HEK293 (cell line): ENCODE measurements at regions not wholly inside any gene's neighbourhood (a gene's known extent, or its start where the extent isn't known, plus 50 kb on each side); places are given as distances from the start of the nearest gene placed in this dataset.
A peak's percentile ranks its signal among the peaks of the same experiment; 100 is the strongest.

Source experiments
- CTCF ChIA-PET: fragments of 350-600 bp; formaldehyde crosslinking; extraction: SDS; loops from one replicate; lab custom pipeline; 2021; ENCODE audit warnings: antibody characterized with exemption; lab: Yijun Ruan, JAX
- POLR2A ChIA-PET: fragments of 300-600 bp; formaldehyde crosslinking; extraction: SDS; loops from one replicate; lab custom pipeline; 2020; ENCODE audit warnings: antibody characterized with exemption, inconsistent platforms; lab: Yijun Ruan, JAX
- H3K27ac ChIP-seq: fragments of 200-500 bp; sonication (Bioruptor generic); 2 replicates; pipeline ENCODE4 v1.5.1; 2014; ENCODE audit warnings: low read depth, low read length, control low read depth, inconsistent platforms; ENCODE audit errors: extremely low read depth
- H3K36me3 ChIP-seq, 2 experiments: fragments of 200-500 bp in 1 of 2; sonication (Bioruptor generic) in 1 of 2; 1 replicate in 1 of 2; 2 replicates in 1 of 2; pipeline ENCODE4 v1.5.1; 2014 to 2017; ENCODE audit warnings: inconsistent platforms in 2 of 2, low read length in 2 of 2; ENCODE audit not compliant: control insufficient read depth in 2 of 2, insufficient read depth in 1 of 2
- H3K4me1 ChIP-seq: fragments of 200-500 bp; sonication (Bioruptor generic); 2 replicates; pipeline ENCODE4 v1.5.1; 2014; ENCODE audit warnings: mild to moderate bottlenecking, low read length, inconsistent platforms; ENCODE audit not compliant: control insufficient read depth, insufficient read depth
- H3K4me3 ChIP-seq: 2 replicates; pipeline ENCODE4 v1.5.1; 2011; ENCODE audit warnings: low read depth, mild to moderate bottlenecking, control low read depth, low read length, moderate library complexity
- H3K9me3 ChIP-seq: fragments of 200-500 bp; sonication (Bioruptor generic); 2 replicates; pipeline ENCODE4 v1.5.1; 2014; ENCODE audit warnings: low read depth, low read length, inconsistent platforms; ENCODE audit not compliant: control insufficient read depth, insufficient read depth
- ATF2 ChIP-seq: fragments of 450-650 bp; formaldehyde crosslinking; IDR thresholded peaks from 2 replicates; pipeline ENCODE4 v1.5.1; 2016; ENCODE audit warnings: missing biosample characterization, missing genetic modification characterization, low read depth
- ELK4 ChIP-seq: IDR thresholded peaks from 2 replicates; pipeline ENCODE4 v1.6.1; 2011; ENCODE audit warnings: mild to moderate bottlenecking, low read depth, low read length, borderline replicate concordance
- KLF16 ChIP-seq: fragments of 450-650 bp; formaldehyde crosslinking; IDR thresholded peaks from 2 replicates; pipeline ENCODE4 v1.5.1; 2017; ENCODE audit warnings: missing biosample characterization, missing genetic modification characterization
- PRDM2 ChIP-seq: fragments of 450-650 bp; formaldehyde crosslinking; IDR thresholded peaks from 2 replicates; pipeline ENCODE4 v1.5.1; 2016; ENCODE audit warnings: missing biosample characterization, missing genetic modification characterization, borderline replicate concordance
- ZBTB48 ChIP-seq: fragments of 450-650 bp; formaldehyde crosslinking; IDR thresholded peaks from 2 replicates; pipeline ENCODE4 v1.5.1; 2016; ENCODE audit warnings: missing biosample characterization, missing genetic modification characterization
- ZIC2 ChIP-seq: fragments of 450-650 bp; formaldehyde crosslinking; IDR thresholded peaks from 2 replicates; pipeline ENCODE4 v1.5.1; 2016; ENCODE audit warnings: missing biosample characterization, missing genetic modification characterization
- ZNF114 ChIP-seq: fragments of 450-650 bp; formaldehyde crosslinking; IDR thresholded peaks from 2 replicates; pipeline ENCODE4 v1.5.0; 2017; ENCODE audit warnings: missing biosample characterization, missing genetic modification characterization
- ZNF211 ChIP-seq: fragments of 450-650 bp; formaldehyde crosslinking; IDR thresholded peaks from 2 replicates; pipeline ENCODE4 v1.5.1; 2016; ENCODE audit warnings: low read depth, missing biosample characterization, missing genetic modification characterization
- ZNF266 ChIP-seq: fragments of 450-650 bp; formaldehyde crosslinking; IDR thresholded peaks from 2 replicates; pipeline ENCODE4 v1.5.1; 2016; ENCODE audit warnings: missing biosample characterization, missing genetic modification characterization, low read depth
- ZNF350 ChIP-seq: fragments of 450-650 bp; formaldehyde crosslinking; IDR thresholded peaks from 2 replicates; pipeline ENCODE4 v1.5.0; 2017; ENCODE audit warnings: missing biosample characterization, mild to moderate bottlenecking, missing genetic modification characterization
- ZNF530 ChIP-seq: fragments of 450-650 bp; formaldehyde crosslinking; IDR thresholded peaks from 2 replicates; pipeline ENCODE4 v1.5.1; 2016; ENCODE audit warnings: low read depth, missing biosample characterization, missing genetic modification characterization
- ZNF561 ChIP-seq: fragments of 450-650 bp; IDR thresholded peaks from 2 replicates; pipeline ENCODE4 v1.5.1; 2018; ENCODE audit warnings: missing biosample characterization, missing genetic modification characterization, borderline replicate concordance
- ZNF585B ChIP-seq: fragments of 450-650 bp; formaldehyde crosslinking; IDR thresholded peaks from 2 replicates; pipeline ENCODE4 v1.5.1; 2016; ENCODE audit warnings: missing biosample characterization, missing genetic modification characterization
- ZNF658 ChIP-seq: fragments of 450-650 bp; formaldehyde crosslinking; IDR thresholded peaks from 2 replicates; pipeline ENCODE4; 2016; ENCODE audit warnings: missing biosample characterization, missing genetic modification characterization
- ZNF704 ChIP-seq: fragments of 450-650 bp; formaldehyde crosslinking; IDR thresholded peaks from 2 replicates; pipeline ENCODE4 v1.5.1; 2016; ENCODE audit warnings: missing biosample characterization, missing genetic modification characterization
- ZXDB ChIP-seq: fragments of 450-650 bp; formaldehyde crosslinking; IDR thresholded peaks from 2 replicates; pipeline ENCODE4 v1.5.1; 2016; ENCODE audit warnings: missing biosample characterization, missing genetic modification characterization

GRCh38 chr5:27612161-27612560, 573.8 kb upstream of the CDH9 start (continued):
- TF ChIP-seq PRDM2: no peak
- TF ChIP-seq ZIC2: no peak
- TF ChIP-seq ZBTB48 (tag by site-specific recombination): no peak
- no peak for TF ChIP-seq ZNF114 (tag by site-specific recombination)
- TF ChIP-seq ATF2: no peak
- no peak for TF ChIP-seq ELK4
- TF ChIP-seq ZNF350: no peak
- TF ChIP-seq ZNF266 (tag by site-specific recombination): no peak
- no peak for TF ChIP-seq ZNF211
- TF ChIP-seq ZXDB (tag by site-specific recombination): no peak
- TF ChIP-seq ZNF658 (tag by site-specific recombination): no peak
- no peak for TF ChIP-seq ZNF704 (tag by site-specific recombination)
- no peak for TF ChIP-seq KLF16 (tag by site-specific recombination)
- TF ChIP-seq ZNF530: no peak
- no peak for TF ChIP-seq ZNF585B (tag by site-specific recombination)

GRCh38 chr5:27608992-27609391, 570.6 kb upstream of the CDH9 start:
- CTCF ChIA-PET: no interaction called here
- TF ChIP-seq ZNF561 (tag by site-specific recombination) (no peak), ATF2 (peak; percentile 40; the same call in 1 of the 2 replicates)
- Histone ChIP-seq H3K4me1 (no peaks in the 10 kb centered on the region), H3K36me3 (no peaks in the 10 kb centered on the region), H3K9me3 (no peaks in the 10 kb centered on the region), H3K27ac (no peak overlapping the region), H3K4me3 (no peak overlapping the region)
- POLR2A ChIA-PET: no interaction called here
